ENCODE measurements at regions not wholly inside any gene's neighbourhood (a gene's known extent, or its start where the extent isn't known, plus 50 kb on each side); places are given as distances from the start of the nearest gene placed in this dataset.

DNA sequence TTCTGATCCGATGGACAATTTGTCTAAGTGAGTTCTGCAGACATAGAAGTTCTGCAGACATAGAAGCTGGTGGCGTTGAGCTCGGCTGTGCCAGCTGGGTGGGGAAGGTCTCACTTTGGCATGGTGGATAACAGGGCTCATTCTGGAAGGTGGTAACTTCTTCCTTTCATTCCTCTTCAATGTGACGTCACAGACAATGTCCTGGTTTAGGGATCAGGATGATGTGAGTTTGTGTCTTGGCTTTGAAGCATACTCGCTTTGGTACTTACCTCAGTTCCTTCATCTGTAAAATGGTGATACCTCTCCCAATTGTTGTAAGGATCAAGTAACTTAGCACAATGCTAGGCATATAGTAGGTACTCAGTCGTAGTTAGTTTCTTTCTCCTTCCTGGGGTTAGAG lies 408.8 kb upstream of the ASIC2 start:
- H3K4me1 ChIP-seq (ENCODE audit: control insufficient read depth in 5 of 5, insufficient read depth in 5 of 5, low read length in 5 of 5), result no peaks in the 10 kb centered on the region
- DNase-seq (no peak), ATAC-seq (ENCODE audit: insufficient read depth, low FRiP score) (no peak)
- H3K27me3 ChIP-seq (ENCODE audit: control insufficient read depth in 3 of 3, insufficient read depth in 3 of 3, low read length in 2 of 3), result peaks cover 0 to 9% (median 4%) of the 10 kb centered on the region in 3 donors
- no peak for TF ChIP-seq CTCF (IDR thresholded peaks at IDR 0.05; ENCODE audit: control extremely low read depth, extremely low read depth)
- peaks cover 0 to under 1% (median 0%) of the 10 kb centered on the region in 4 donors for H3K9me3 ChIP-seq (ENCODE audit: control insufficient read depth in 4 of 4, insufficient read depth in 3 of 4, low read length in 3 of 4)
- no peaks in the 10 kb centered on the region for H3K36me3 ChIP-seq (ENCODE audit: control insufficient read depth in 4 of 4, insufficient read depth in 4 of 4, low read length in 4 of 4)
- H3K9ac ChIP-seq (ENCODE audit: insufficient read depth in 1 of 2, low read length in 2 of 2), result no peak overlapping the region
- 86 to 87% methylated on average over 6 of the region's 6 CpGs for WGBS, 2 donors
- H3K27ac ChIP-seq (ENCODE audit: low read depth in 1 of 2, low read length in 1 of 2), result no peak overlapping the region
- no peak overlapping the region for H3K4me3 ChIP-seq

GRCh38 chr17:33704856-33705255 lies 411.8 kb upstream of the ASIC2 start:
- no peak for TF ChIP-seq CTCF (IDR thresholded peaks at IDR 0.05; ENCODE audit: control extremely low read depth, extremely low read depth)
- H3K9me3 ChIP-seq (ENCODE audit: control insufficient read depth in 4 of 4, insufficient read depth in 3 of 4, low read length in 3 of 4), result no peaks in the 10 kb centered on the region
- no peak overlapping the region for H3K4me3 ChIP-seq
- ATAC-seq (ENCODE audit: insufficient read depth, low FRiP score) (no peak), DNase-seq (no peak)
- peaks cover 0 to 10% (median 4%) of the 10 kb centered on the region in 3 donors for H3K27me3 ChIP-seq (ENCODE audit: control insufficient read depth in 3 of 3, insufficient read depth in 3 of 3, low read length in 2 of 3)
- no peak overlapping the region for H3K9ac ChIP-seq (ENCODE audit: insufficient read depth in 1 of 2, low read length in 2 of 2)
- no peaks in the 10 kb centered on the region for H3K36me3 ChIP-seq (ENCODE audit: control insufficient read depth in 4 of 4, insufficient read depth in 4 of 4, low read length in 4 of 4)
- 70 to 84% methylated on average over 2 of the region's 2 CpGs for WGBS, 2 donors
- H3K4me1 ChIP-seq (ENCODE audit: control insufficient read depth in 5 of 5, insufficient read depth in 5 of 5, low read length in 5 of 5), result no peaks in the 10 kb centered on the region
- no peak overlapping the region for H3K27ac ChIP-seq (ENCODE audit: low read depth in 1 of 2, low read length in 1 of 2)

- Histone ChIP-seq H3K27ac (ENCODE audit: low read depth in 1 of 2, low read length in 1 of 2) (no peak overlapping the region), H3K9me3 (ENCODE audit: control insufficient read depth in 4 of 4, insufficient read depth in 3 of 4, low read length in 3 of 4) (no peaks in the 10 kb centered on the region), H3K4me1 (ENCODE audit: control insufficient read depth in 5 of 5, insufficient read depth in 5 of 5, low read length in 5 of 5) (no peaks in the 10 kb centered on the region), H3K36me3 (ENCODE audit: control insufficient read depth in 4 of 4, insufficient read depth in 4 of 4, low read length in 4 of 4) (no peaks in the 10 kb centered on the region), H3K4me3 (no peak overlapping the region), H3K9ac (ENCODE audit: insufficient read depth in 1 of 2, low read length in 2 of 2) (no peak overlapping the region), H3K27me3 (ENCODE audit: control insufficient read depth in 3 of 3, insufficient read depth in 3 of 3, low read length in 2 of 3) (peaks cover 0 to 4% (median 0%) of the 10 kb centered on the region in 3 donors)
- no peak for DNase-seq
- no peak for ATAC-seq (ENCODE audit: insufficient read depth, low FRiP score)
- TF ChIP-seq CTCF (IDR thresholded peaks at IDR 0.05; ENCODE audit: control extremely low read depth, extremely low read depth), result no peak
- WGBS, 2 donors, result 64 to 90% methylated on average over 2 of the region's 2 CpGs
These were observed 416.8 kb upstream of the ASIC2 start for GRCh38 chr17:33709881-33710280.

GRCh38 chr17:33712120-33712519 lies 419.0 kb upstream of the ASIC2 start:
- H3K4me1 ChIP-seq (ENCODE audit: control insufficient read depth in 5 of 5, insufficient read depth in 5 of 5, low read length in 5 of 5), result no peaks in the 10 kb centered on the region
- DNase-seq (no peak), ATAC-seq (ENCODE audit: insufficient read depth, low FRiP score) (no peak)
- no peak for TF ChIP-seq CTCF (IDR thresholded peaks at IDR 0.05; ENCODE audit: control extremely low read depth, extremely low read depth)
- H3K27ac ChIP-seq (ENCODE audit: low read depth in 1 of 2, low read length in 1 of 2), result no peak overlapping the region
- no peaks in the 10 kb centered on the region for H3K36me3 ChIP-seq (ENCODE audit: control insufficient read depth in 4 of 4, insufficient read depth in 4 of 4, low read length in 4 of 4)
- no peak overlapping the region for H3K9ac ChIP-seq (ENCODE audit: insufficient read depth in 1 of 2, low read length in 2 of 2)
- WGBS, 2 donors, result 60 to 74% methylated on average over 2 of the region's 2 CpGs
- no peaks in the 10 kb centered on the region for H3K9me3 ChIP-seq (ENCODE audit: control insufficient read depth in 4 of 4, insufficient read depth in 3 of 4, low read length in 3 of 4)
- H3K4me3 ChIP-seq, result no peak overlapping the region
- peaks cover 0 to 4% (median 0%) of the 10 kb centered on the region in 3 donors for H3K27me3 ChIP-seq (ENCODE audit: control insufficient read depth in 3 of 3, insufficient read depth in 3 of 3, low read length in 2 of 3)

Data from lung (tissue), 11 donors.